ENCODE measurements at regions not wholly inside any gene's neighbourhood (a gene's known extent, or its start where the extent isn't known, plus 50 kb on each side); places are given as distances from the start of the nearest gene placed in this dataset.
"Not testable (repeated sequence)": the region's sequence is repeated elsewhere in the genome, so short reads cannot be mapped to it uniquely, and the experiment has no call there.

- no peak for DNase-seq (ENCODE audit: low read depth, low spot score)
Measured at GRCh38 chr13:84096216-84096615, 213.9 kb upstream of the SLITRK1 start.

- no peak for DNase-seq (ENCODE audit: low read depth, low spot score)
Measured at GRCh38 chr13:84088996-84089395, 206.7 kb upstream of the SLITRK1 start.

- no peak for DNase-seq (ENCODE audit: low read depth, low spot score)
Measured at GRCh38 chr13:84086847-84087162, 204.5 kb upstream of the SLITRK1 start.

GRCh38 chr13:84086098-84086846, 204.0 kb upstream of the SLITRK1 start:
- not testable (repeated sequence) for DNase-seq (ENCODE audit: low read depth, low spot score)

- DNase-seq (ENCODE audit: low read depth, low spot score), result no peak
Measured at GRCh38 chr13:84082462-84082861, 200.2 kb upstream of the SLITRK1 start.

GRCh38 chr13:84080748-84081530, 198.7 kb upstream of the SLITRK1 start:
- DNase-seq (ENCODE audit: low read depth, low spot score), result no peak

- DNase-seq (ENCODE audit: low read depth, low spot score), result no peak
Measured at GRCh38 chr13:84077271-84077670, 195.0 kb upstream of the SLITRK1 start.

- DNase-seq (ENCODE audit: low read depth, low spot score), result no peak
Measured at GRCh38 chr13:84076280-84076679, 194.0 kb upstream of the SLITRK1 start.

GRCh38 chr13:84050536-84050935, 168.3 kb upstream of the SLITRK1 start:
- DNase-seq (ENCODE audit: low read depth, low spot score), result no peak

- DNase-seq (ENCODE audit: low read depth, low spot score), result no peak
Measured at GRCh38 chr13:84049443-84050219, 167.4 kb upstream of the SLITRK1 start.

GRCh38 chr13:84044805-84045204, 162.5 kb upstream of the SLITRK1 start:
- DNase-seq (ENCODE audit: low read depth, low spot score), result no peak

- DNase-seq (ENCODE audit: low read depth, low spot score), result peak; percentile 38
Measured at GRCh38 chr13:84038001-84038400, 155.7 kb upstream of the SLITRK1 start.

GRCh38 chr13:84032116-84032515, 149.8 kb upstream of the SLITRK1 start:
- DNase-seq (ENCODE audit: low read depth, low spot score), result no peak

GRCh38 chr13:84031120-84031519, 148.8 kb upstream of the SLITRK1 start:
- no peak for DNase-seq (ENCODE audit: low read depth, low spot score)

- no peak for DNase-seq (ENCODE audit: low read depth, low spot score)
Measured at GRCh38 chr13:84029396-84029795, 147.1 kb upstream of the SLITRK1 start.

GRCh38 chr13:84025824-84026223, 143.6 kb upstream of the SLITRK1 start:
- no peak for DNase-seq (ENCODE audit: low read depth, low spot score)

GRCh38 chr13:83996415-83996814, 114.1 kb upstream of the SLITRK1 start:
- no peak for DNase-seq (ENCODE audit: low read depth, low spot score)

- no peak for DNase-seq (ENCODE audit: low read depth, low spot score)
Measured at GRCh38 chr13:83995930-83996329, 113.7 kb upstream of the SLITRK1 start.

- DNase-seq (ENCODE audit: low read depth, low spot score), result no peak
Measured at GRCh38 chr13:83992566-83993358, 110.5 kb upstream of the SLITRK1 start.

- no peak for DNase-seq (ENCODE audit: low read depth, low spot score)
Measured at GRCh38 chr13:83987394-83987793, 105.1 kb upstream of the SLITRK1 start.

- no peak for DNase-seq (ENCODE audit: low read depth, low spot score)
Measured at GRCh38 chr13:83984793-83985192, 102.5 kb upstream of the SLITRK1 start.

GRCh38 chr13:83980331-83980730, 98.1 kb upstream of the SLITRK1 start:
- DNase-seq (ENCODE audit: low read depth, low spot score), result no peak

All from iPS DF 19.7 (cell line).